Mesendoderm (in vitro differentiated cells): ENCODE measurements at regions not wholly inside any gene's neighbourhood (a gene's known extent, or its start where the extent isn't known, plus 50 kb on each side); places are given as distances from the start of the nearest gene placed in this dataset.

ENCODE experiments used
- DNase-seq: peaks from one replicate; pipeline ENCODE4 v3.0.0; 2013
- H2AK5ac ChIP-seq: 2 replicates; pipeline ENCODE4 v1.6.1; 2013; ENCODE audit warnings: low read length, inconsistent platforms
- H2BK120ac ChIP-seq: 2 replicates; pipeline ENCODE4 v1.6.1; 2013; ENCODE audit warnings: low read depth, mild to moderate bottlenecking, low read length, moderate library complexity, mixed read lengths
- H2BK15ac ChIP-seq: replicated peaks from 2 replicates; pipeline ENCODE4 v1.6.1; 2013; ENCODE audit warnings: low read depth, mild to moderate bottlenecking, moderate library complexity
- H2BK5ac ChIP-seq: 2 replicates; pipeline ENCODE4 v1.6.1; 2013; ENCODE audit warnings: low read length, inconsistent platforms
- H3K18ac ChIP-seq: 2 replicates; pipeline ENCODE4 v1.6.1; 2013; ENCODE audit warnings: mild to moderate bottlenecking, low read length, mixed read lengths
- H3K23ac ChIP-seq: one replicate; pipeline ENCODE4 v1.6.1; 2013; ENCODE audit warnings: low read length
- H3K27ac ChIP-seq: 2 replicates; pipeline ENCODE4 v1.5.1; 2013; ENCODE audit warnings: low read depth, mild to moderate bottlenecking, inconsistent platforms, low read length, moderate library complexity
- H3K27me3 ChIP-seq: 2 replicates; pipeline ENCODE4 v1.6.1; 2013; ENCODE audit warnings: low read length, control low read depth, mild to moderate bottlenecking, inconsistent platforms; ENCODE audit not compliant: insufficient read depth, poor library complexity
- H3K36me3 ChIP-seq: 2 replicates; pipeline ENCODE4 v1.6.1; 2013; ENCODE audit warnings: low read length, inconsistent platforms; ENCODE audit not compliant: control insufficient read depth, insufficient read depth
- H3K4ac ChIP-seq: one replicate; pipeline ENCODE4 v1.6.1; 2013; ENCODE audit warnings: low read depth, mild to moderate bottlenecking, low read length, moderate library complexity
- H3K4me1 ChIP-seq: 2 replicates; pipeline ENCODE4 v1.6.1; 2013; ENCODE audit warnings: low read depth, low read length, inconsistent platforms; ENCODE audit not compliant: control insufficient read depth
- H3K4me2 ChIP-seq: 2 replicates; pipeline ENCODE4 v1.6.1; 2013; ENCODE audit warnings: low read length
- H3K4me3 ChIP-seq: 2 replicates; pipeline ENCODE4 v1.5.1; 2013; ENCODE audit warnings: mild to moderate bottlenecking, low read length
- H3K56ac ChIP-seq: one replicate; pipeline ENCODE4 v1.6.1; 2013; ENCODE audit warnings: low read length
- H3K79me1 ChIP-seq: 2 replicates; pipeline ENCODE4 v1.6.1; 2013; ENCODE audit warnings: low read length, inconsistent platforms
- H3K79me2 ChIP-seq: 2 replicates; pipeline ENCODE4 v1.6.1; 2013; ENCODE audit warnings: mild to moderate bottlenecking, low read length; ENCODE audit not compliant: control insufficient read depth, insufficient read depth
- H3K9ac ChIP-seq: 2 replicates; pipeline ENCODE4 v1.6.1; 2013; ENCODE audit warnings: low read length, inconsistent platforms
- H4K5ac ChIP-seq: one replicate; pipeline ENCODE4 v1.6.1; 2013; ENCODE audit warnings: low read length
- H4K8ac ChIP-seq: one replicate; pipeline ENCODE4 v1.6.1; 2013; ENCODE audit warnings: low read depth, mild to moderate bottlenecking, control low read depth, low read length, moderate library complexity
- WGBS: extraction: QIAGEN DNeasy Blood & Tissue Kit; methylation state at CpG from one replicate; pipeline ENCODE4 v1.1.7; 2013; ENCODE audit warnings: low lambda C conversion rate, missing lambda C conversion rate; ENCODE audit not compliant: insufficient coverage; ENCODE audit errors: extremely low coverage; 5-methylcytosine and 5-hydroxymethylcytosine counted together

- H2BK5ac ChIP-seq = no peak overlapping the region
- H3K4ac ChIP-seq = no peak overlapping the region
- no CpG with 5 or more reads among the region's 2 CpGs for WGBS
- no peaks in the 10 kb centered on the region for H3K27me3 ChIP-seq
- H2BK15ac ChIP-seq = no peak overlapping the region
- no peaks in the 10 kb centered on the region for H3K79me1 ChIP-seq
- no peak for DNase-seq
- no peak overlapping the region for H2BK120ac ChIP-seq
- no peaks in the 10 kb centered on the region for H3K79me2 ChIP-seq
- no peak overlapping the region for H3K4me2 ChIP-seq
- H3K18ac ChIP-seq = no peak overlapping the region
- no peak overlapping the region for H3K4me3 ChIP-seq
- H2AK5ac ChIP-seq = no peak overlapping the region
- H4K8ac ChIP-seq = no peak overlapping the region
- no peaks in the 10 kb centered on the region for H3K36me3 ChIP-seq
- no peak overlapping the region for H3K9ac ChIP-seq
- H3K56ac ChIP-seq = no peak overlapping the region
- no peak overlapping the region for H4K5ac ChIP-seq
- H3K23ac ChIP-seq = no peak overlapping the region
- H3K27ac ChIP-seq = no peak overlapping the region
- no peaks in the 10 kb centered on the region for H3K4me1 ChIP-seq
These were observed 652.8 kb downstream of the KCNA4 start for GRCh38 chr11:29364006-29364405.

- Histone ChIP-seq H2BK15ac (no peak overlapping the region), H3K4me1 (no peaks in the 10 kb centered on the region), H3K79me2 (no peaks in the 10 kb centered on the region), H3K36me3 (no peaks in the 10 kb centered on the region), H4K5ac (no peak overlapping the region), H2BK5ac (no peak overlapping the region), H3K4me2 (no peak overlapping the region), H3K27ac (no peak overlapping the region), H3K18ac (no peak overlapping the region), H4K8ac (no peak overlapping the region), H3K4me3 (no peak overlapping the region), H3K56ac (no peak overlapping the region), H3K27me3 (no peaks in the 10 kb centered on the region), H2AK5ac (no peak overlapping the region), H3K4ac (no peak overlapping the region), H3K79me1 (no peaks in the 10 kb centered on the region), H3K9ac (no peak overlapping the region), H2BK120ac (no peak overlapping the region), H3K23ac (no peak overlapping the region)
- DNase-seq = peak; percentile 17
- WGBS = no CpG with 5 or more reads among the region's 1 CpG
These were observed 655.5 kb downstream of the KCNA4 start for GRCh38 chr11:29361369-29361768.

DNA sequence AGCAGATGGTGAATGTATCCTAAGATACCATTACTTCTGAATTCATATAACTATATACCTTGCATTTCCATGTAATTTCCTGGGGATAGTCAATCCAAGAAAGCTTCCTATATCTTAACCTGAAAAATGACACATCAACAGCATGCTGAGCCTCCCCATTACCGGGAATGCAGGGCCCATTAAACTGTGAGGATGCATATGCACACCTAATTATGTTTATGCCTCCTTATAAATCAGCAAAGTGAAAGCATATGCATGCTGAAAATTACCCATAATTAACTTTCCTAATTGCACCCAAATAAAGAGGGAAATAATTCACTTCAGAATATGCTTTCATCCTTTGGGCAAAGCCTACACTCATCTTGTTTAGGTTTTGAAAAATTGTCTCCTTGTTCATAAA is 663.0 kb downstream of the KCNA4 start:
- no peak for DNase-seq
- no peak overlapping the region for H2BK5ac ChIP-seq
- no peak overlapping the region for H4K5ac ChIP-seq
- H3K56ac ChIP-seq = no peak overlapping the region
- no peak overlapping the region for H3K4ac ChIP-seq
- WGBS = no CpG with 5 or more reads among the region's 1 CpG
- no peak overlapping the region for H3K4me2 ChIP-seq
- H2BK120ac ChIP-seq = no peak overlapping the region
- H3K27me3 ChIP-seq = no peaks in the 10 kb centered on the region
- H3K27ac ChIP-seq = no peak overlapping the region
- no peaks in the 10 kb centered on the region for H3K79me1 ChIP-seq
- no peaks in the 10 kb centered on the region for H3K36me3 ChIP-seq
- H3K9ac ChIP-seq = no peak overlapping the region
- no peak overlapping the region for H4K8ac ChIP-seq
- H3K4me1 ChIP-seq = no peaks in the 10 kb centered on the region
- no peak overlapping the region for H3K18ac ChIP-seq
- H2AK5ac ChIP-seq = no peak overlapping the region
- H3K79me2 ChIP-seq = no peaks in the 10 kb centered on the region
- H2BK15ac ChIP-seq = no peak overlapping the region
- H3K4me3 ChIP-seq = no peak overlapping the region
- no peak overlapping the region for H3K23ac ChIP-seq

DNA sequence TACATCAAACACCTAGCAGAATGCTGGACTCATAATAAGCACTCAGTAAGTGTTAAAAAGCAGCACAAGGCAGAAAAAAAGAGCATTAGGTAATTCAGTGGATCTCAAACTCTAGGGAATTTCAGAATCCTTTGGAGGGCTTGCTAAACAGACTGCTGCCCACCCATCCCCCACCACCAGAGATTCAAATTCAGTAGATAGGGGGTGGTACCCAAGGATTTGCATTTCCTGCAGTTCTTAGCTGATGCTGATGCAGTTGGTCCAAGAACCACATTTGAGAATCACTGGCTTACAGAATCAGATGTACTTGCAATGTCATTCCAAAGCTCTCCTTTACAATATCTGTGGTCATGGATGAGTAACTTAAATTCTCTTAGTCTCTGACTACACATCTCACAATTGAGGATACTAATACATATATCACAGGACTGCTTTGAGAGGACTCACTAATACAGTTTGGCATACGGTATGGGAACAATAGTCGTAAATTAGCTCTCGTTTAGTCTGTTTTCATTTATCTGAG is 664.5 kb downstream of the KCNA4 start:
- Histone ChIP-seq H3K9ac (no peak overlapping the region), H3K18ac (no peak overlapping the region), H4K8ac (no peak overlapping the region), H3K23ac (no peak overlapping the region), H4K5ac (no peak overlapping the region), H2BK120ac (no peak overlapping the region), H2BK5ac (no peak overlapping the region), H3K4me3 (no peak overlapping the region), H3K27me3 (no peaks in the 10 kb centered on the region), H3K56ac (no peak overlapping the region), H3K4ac (no peak overlapping the region), H3K36me3 (no peaks in the 10 kb centered on the region), H3K4me1 (no peaks in the 10 kb centered on the region), H3K27ac (no peak overlapping the region), H2BK15ac (no peak overlapping the region), H2AK5ac (no peak overlapping the region), H3K79me1 (no peaks in the 10 kb centered on the region), H3K4me2 (no peak overlapping the region), H3K79me2 (no peaks in the 10 kb centered on the region)
- DNase-seq = peak; percentile 18
- no CpG with 5 or more reads among the region's 3 CpGs for WGBS

DNA sequence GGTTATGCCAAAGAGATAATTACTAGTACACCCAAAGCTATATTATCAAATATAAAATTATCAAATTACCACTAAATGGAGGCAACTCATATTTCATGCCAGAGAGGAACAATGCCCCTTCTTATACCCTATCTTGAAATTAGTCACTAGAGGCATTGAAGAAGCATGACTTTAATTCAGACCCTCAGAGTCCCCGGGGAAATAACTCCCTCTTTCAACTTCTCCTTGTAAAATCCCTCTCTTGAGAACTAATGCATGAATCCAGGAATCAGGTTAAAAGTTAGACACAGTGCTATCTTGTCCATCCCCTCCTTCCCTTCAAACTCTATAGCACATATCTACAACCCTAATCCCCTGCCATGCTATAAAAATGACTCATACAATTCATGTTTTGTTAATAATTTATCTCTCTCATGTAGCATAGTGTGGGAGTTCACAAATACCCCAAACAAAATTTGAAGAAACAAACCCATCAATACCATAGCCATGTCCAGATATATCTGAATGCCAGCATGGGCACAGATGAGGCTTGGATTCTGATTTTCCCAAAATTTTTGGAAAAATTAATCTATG is 665.4 kb downstream of the KCNA4 start:
- Histone ChIP-seq H4K8ac (no peak overlapping the region), H3K36me3 (no peaks in the 10 kb centered on the region), H3K9ac (no peak overlapping the region), H3K4me1 (no peaks in the 10 kb centered on the region), H2AK5ac (no peak overlapping the region), H3K27me3 (no peaks in the 10 kb centered on the region), H3K4me3 (no peak overlapping the region), H3K23ac (no peak overlapping the region), H3K56ac (no peak overlapping the region), H3K79me1 (no peaks in the 10 kb centered on the region), H3K79me2 (no peaks in the 10 kb centered on the region), H2BK120ac (no peak overlapping the region), H2BK5ac (no peak overlapping the region), H3K4ac (no peak overlapping the region), H3K4me2 (no peak overlapping the region), H3K18ac (no peak overlapping the region), H2BK15ac (no peak overlapping the region), H4K5ac (no peak overlapping the region), H3K27ac (no peak overlapping the region)
- no peak for DNase-seq
- WGBS = no CpG with 5 or more reads among the region's 1 CpG
